GM18499 (cell line): ENCODE measurements at regions not wholly inside any gene's neighbourhood (a gene's known extent, or its start where the extent isn't known, plus 50 kb on each side); places are given as distances from the start of the nearest gene placed in this dataset.

Source experiments
- ATAC-seq: cut with Tn5 transposase; IDR thresholded peaks from one replicate; pipeline ENCODE4 v1.9.1; 2021; ENCODE audit warnings: moderate number of reproducible peaks; ENCODE audit not compliant: insufficient read depth, unreplicated experiment

DNA sequence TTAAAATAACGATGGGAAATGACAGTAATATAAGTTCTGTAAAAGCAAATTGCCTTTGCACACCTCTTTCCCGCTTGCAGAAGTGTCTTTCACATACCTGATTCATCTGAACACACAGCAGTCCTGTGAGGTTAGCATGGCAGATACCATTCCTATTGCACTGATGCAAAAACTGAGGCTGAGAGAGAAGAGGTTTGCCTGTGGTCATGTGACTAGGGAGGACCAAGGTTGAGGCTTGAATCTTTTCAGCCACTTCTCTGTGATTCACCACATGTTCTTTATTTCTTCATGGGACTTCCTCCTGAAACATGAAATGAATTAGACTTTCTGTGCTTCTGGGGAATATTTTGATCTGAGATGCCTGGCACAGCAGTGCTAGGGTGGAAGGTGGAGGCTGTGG, 92.9 kb downstream of the VEGFA start:
- ATAC-seq = no peak

DNA sequence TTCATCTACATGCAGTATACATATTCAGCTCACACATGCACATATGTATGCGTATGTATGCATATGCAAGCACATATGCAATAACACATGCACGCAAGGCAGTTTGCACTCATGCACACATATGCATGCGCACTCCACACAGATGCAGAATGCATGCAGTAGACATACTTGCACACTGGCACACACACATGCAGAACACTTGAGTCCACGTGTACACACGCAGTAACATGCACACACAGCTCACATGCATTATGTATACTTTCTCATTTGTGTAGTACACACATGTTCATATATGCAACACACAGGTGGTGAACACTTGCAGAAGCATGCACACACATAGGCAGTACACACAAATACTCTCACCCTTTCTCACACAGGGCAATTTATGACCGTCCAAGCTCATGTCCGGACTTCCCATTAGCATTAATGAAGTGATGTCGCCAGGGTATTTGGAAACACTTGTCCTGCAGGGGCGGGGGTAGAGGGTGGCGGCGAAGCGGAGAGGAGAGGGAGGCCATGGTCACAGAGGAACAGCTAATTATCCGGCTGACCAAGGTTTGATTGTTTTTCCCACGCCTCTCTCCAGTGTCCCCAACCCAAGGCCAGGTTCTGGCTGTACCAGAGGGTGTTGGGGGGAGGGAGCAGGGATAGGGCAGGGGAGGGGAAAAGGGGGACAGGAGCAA, 91.3 kb downstream of the VEGFA start:
- no peak for ATAC-seq

DNA sequence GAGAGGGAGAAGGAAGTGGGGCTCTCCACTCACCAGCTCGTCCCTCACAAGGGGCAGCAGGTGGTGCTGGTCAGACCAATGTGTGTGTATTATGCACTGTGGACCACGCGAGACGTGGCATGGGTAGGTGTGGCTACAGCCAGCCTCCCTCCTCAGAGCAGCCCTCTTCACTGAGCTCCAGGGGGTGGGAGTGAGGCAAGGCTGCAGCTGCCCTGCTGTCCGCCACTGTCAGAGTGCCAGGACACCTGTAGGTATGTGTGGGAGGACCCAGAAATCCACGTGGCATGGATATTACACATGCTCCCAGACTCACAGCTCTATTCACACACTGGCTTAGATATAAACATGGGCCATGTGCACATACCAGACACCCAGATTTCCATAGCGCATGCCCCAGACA, 90.3 kb downstream of the VEGFA start:
- no peak for ATAC-seq

DNA sequence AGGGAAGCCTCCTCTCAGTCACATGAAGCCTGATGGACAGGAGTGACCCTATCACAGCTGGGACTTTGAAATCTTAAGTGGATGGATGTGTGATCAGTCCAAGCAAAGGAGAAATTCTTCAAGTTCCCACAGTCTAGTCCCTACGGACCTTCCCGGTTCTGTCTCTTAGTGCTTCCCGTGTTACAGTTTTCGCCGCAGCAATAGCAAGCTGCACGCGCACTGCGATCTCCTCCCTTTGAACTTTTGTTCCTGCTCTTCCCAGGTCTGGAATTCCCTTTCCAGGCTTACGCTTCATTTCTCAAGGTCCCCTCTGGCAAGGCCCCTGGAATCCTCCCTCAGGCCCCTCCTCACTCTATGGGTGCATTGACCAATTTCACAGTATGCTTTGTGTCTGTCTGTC, 89.2 kb downstream of the VEGFA start:
- ATAC-seq = no peak

DNA sequence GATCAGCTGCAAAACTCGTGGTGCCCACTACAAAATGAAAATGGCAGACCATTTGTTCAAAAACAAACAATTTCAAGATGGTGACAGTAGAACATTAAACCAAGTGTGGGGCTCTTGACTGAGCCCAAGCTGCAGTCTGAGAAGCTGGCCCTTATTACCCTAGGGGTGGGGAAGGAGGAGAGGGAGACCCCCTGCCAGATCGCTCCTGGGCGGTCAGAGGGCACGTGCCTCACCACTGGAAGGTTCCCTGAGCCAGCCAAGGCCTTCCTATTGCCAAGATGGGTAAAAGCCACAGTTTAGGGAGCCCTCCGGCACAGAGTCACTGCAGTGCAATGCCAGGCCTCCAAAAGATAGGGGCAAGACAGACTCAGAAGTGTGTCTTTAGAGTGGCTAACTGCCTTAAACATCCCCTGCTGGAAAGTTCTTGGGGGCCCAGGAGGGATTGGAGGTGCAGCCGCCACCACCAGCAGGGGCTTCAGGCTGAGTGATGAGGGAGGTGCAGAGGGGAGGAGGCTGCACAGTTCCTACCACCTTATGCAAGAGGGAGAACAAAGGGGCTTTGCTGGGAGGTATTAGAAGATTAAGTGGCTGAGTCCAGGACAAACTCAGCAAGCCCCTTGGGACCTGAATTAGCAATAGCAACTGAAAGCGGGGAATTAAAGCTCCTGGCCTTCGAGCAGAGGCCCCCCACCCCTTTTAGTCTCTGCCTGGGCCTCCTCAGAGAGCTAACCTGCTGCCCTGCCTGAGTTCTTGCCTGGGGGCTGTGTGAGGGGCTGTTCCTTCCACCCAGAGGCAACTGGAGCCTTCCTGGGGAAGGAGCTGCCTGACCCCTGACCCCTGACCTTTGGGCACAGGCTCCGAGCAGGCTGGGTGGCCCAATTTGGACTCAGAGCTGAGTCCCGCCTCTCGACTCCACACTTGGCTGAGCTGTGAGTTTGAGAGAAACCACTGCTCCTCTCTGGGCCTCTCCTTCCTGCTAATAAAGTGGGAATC, 88.4 kb downstream of the VEGFA start:
- no peak for ATAC-seq

DNA sequence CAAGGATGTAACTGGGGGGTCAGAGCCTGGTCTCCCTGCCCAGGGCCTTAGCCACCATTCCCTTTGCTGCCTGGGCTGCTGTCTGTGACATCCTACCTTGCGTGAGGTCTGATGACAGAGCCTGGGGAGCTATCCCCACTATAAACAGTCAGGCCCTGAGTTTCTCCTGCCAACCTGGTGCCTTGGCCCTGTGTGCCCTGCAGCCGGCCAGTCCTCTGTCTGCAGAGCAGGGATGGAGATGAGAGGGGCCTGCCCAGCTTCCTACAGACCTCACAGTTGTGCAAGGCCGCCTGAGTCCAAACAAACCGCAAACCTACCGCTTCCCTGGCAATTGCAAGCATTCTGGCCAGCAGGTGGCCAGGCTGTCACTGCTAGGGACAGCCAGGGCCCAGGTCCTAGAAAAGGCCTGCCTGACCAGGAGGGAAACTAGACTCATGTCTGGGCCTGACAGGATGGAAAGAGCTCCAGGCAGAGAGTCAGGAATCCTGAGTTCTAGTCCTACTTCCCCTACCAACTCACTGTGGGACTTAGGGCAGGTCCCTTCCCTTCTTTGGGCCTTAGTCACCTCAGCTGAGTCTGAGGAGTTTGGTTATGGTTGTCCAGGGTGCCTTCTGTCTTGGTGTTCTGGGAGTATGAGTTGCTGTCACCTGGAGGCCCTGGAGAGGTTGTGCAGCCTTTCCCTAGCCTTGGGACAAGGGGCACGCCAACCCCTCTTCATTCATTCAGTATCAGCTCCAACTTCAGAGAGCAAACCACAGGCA, 86.2 kb downstream of the VEGFA start:
- ATAC-seq = no peak

DNA sequence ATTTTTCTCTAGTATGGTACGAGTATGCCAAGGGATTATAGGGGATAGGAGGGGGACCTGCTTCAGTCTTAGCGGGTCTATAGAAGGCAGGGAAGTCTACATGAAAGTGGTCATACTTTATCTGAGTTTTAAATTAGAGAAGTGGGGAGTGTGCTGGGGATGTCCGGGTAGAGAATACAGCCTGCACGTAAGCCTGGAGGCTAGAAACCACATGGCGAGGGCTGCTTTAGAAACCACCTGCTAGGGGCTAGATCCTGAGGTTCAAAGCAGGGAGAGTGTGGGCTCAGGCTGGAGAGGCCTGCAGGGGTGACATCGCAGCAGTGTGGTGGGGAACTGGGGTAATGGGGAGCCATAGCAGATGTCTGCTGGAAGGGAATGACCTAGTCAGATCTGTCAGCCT, 85.2 kb downstream of the VEGFA start:
- ATAC-seq = no peak

DNA sequence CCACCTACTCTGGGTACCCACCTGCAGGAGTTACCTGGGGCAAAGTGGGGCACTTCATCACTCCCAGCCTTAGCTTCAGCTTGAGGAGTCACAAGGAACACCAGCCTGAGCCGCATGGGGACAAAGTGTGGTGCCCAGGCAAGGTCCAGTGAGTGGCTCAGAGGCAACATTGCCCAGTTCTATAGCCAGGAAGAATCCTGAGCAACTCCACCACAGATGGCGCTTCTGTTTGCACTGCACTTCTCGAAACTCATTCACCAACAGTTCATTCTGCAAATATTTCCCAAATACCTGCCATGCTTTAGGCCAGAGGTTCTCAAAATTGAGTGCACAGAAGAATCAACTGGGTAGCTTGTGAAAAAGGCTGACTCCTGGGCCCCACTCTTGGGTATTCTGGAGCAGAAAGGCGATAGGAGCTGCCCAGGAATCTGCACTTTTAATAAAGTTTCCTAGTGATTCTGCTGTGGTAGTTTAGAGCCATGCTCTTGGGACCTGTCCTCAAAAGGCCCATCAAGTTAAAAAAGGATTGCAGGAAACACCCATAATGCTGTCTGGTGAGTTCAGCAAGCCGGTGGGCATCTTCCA, 83.1 kb downstream of the VEGFA start:
- ATAC-seq = no peak

DNA sequence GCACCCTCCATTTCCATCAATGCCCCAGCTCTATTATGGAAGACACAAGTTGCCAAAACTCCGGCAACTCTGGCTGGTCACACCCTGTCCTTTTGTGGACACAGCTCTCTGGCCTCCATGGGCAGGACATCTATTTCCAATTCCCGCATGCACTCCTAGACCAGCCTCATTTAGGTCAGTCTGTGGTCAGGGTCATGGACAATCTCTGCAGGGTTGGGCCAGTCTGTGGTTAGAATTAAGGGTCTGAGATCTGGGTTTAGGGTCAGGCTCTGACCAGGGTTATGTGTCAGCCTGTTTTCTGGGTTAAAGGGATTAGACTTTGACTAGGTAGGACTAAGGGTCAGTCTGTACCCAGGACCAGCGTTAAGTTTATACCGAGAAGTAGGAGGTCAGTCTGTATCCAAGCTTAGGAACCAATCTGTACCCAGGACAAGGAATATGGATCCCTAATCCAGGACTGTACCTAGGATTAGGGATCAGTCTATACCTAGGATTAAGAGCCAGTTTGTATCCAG, 82.4 kb downstream of the VEGFA start:
- no peak for ATAC-seq

DNA sequence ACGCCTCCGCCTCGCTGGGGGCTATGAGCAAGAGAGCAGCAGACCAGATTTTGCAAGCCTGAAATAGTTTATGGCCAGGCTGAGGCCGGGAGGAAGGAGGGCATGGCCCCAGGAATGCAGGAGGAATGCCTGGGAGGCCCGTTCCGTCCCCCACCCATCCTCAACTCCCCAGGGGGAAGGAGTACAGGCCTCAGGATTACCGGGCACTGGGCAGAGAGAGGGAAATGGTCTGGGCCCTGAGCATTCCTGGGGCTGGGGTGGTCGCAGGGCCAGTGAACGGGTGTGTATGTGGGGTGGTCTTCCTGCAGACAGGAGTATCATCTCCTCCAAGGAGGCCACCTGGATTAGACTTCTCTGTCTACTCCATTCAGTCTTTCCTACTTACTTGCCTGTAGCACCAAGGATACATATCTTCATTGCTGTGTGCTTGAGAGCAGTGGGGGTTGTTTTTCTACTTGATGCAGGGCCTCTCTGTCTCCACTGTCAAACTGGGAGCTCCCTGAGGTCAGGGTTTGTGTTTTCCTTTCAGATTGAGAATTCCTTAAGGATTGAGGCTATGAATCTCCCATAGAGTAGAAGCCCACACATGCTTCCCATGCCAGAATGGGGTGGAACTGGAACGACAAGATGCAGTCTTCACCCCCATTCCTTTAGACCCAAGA, 81.3 kb downstream of the VEGFA start:
- no peak for ATAC-seq

DNA sequence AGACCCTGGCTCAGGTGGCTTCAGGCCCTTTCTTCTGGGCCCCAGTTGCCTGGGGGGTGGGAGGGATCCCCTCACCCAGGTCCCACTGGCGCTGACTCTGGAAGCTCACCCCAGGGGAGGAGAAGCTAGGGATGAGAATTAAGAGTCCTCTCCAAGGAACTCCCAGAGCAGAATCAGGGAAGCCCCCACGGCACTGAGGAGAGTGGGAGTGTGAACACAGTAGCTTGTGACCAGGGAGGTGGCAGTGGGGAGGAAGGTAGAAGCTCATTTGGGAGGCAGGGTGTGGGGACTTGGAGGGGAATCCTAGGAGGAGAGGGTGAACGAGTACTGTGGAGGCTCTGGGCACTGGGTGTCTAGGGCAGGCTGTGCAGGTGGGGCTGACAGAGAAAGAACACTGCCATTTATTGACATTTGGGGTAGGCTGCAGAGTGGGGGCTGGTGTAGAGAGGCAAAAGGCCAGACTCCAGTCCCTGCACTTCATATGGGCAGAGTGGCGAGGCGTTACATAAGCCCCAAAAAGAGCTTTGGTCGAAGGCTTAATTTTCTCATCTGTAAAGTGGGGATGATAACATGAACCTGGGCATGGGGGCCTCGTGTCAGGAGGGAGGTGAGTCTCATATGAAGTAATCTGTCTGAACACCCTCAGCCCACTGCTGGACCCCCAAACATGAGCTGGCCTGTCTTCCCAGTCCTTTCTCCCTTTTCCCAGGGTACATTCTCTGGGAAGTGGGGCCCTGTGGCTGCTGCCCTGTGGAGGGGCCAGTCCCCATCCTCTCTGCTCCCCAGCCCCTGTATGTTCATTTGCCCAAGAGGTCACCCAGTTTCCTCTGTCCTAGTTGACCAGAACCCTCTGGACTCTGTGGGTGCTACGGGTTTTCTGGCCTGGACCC, 80.5 kb downstream of the VEGFA start:
- no peak for ATAC-seq

DNA sequence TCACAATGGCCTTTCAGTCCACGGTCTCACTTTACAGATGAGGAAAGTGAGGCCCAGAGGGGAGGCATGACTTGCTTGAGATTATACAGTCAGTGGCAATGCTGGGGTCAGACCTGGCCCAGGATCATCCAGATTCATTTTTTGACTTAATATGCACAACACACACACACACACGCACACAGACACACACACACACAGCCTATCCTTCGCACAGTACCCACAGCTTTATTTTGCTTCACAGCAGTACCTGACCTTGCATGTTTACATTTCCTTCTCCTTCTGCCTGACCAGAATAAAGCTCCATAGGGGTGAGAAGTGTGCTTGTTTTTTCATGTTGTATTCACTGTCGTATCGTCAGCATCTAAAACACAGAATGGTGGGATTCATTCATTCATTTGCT, 79.8 kb downstream of the VEGFA start:
- ATAC-seq = no peak

DNA sequence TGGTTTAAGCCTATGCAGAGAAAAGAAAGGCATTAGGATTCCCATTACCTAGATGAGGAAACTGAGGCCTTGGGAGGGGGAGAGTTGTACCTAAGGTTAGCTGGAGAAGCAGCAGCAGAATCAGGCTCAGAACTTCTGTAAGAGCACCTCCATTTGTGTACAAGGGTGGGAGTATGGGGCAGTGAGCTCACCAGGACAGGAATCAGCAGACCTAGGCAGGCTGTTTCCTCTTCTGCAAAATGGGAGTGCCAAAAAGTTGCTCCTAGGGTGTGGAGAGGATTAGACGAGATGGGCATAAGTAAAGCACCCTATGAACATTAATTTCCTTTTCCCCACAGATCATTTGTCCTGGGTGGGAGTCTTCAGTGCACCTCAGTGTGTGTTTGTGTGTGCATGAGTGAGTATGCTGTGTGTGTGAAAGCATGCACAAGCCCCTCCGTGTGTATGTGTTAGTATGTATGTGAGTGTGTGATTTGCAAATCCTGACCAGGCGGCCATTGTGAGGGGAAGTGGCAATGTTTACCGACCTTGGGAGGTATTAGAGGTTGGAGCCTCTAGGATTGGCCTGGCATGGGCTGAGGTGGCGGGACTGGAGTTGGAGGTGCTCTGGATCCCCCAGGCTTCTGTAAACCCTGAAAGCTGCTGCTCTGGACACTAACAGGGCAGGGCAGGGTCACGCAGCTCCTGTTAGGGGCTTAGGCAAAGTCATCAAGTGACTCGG, 78.8 kb downstream of the VEGFA start:
- ATAC-seq = no peak

DNA sequence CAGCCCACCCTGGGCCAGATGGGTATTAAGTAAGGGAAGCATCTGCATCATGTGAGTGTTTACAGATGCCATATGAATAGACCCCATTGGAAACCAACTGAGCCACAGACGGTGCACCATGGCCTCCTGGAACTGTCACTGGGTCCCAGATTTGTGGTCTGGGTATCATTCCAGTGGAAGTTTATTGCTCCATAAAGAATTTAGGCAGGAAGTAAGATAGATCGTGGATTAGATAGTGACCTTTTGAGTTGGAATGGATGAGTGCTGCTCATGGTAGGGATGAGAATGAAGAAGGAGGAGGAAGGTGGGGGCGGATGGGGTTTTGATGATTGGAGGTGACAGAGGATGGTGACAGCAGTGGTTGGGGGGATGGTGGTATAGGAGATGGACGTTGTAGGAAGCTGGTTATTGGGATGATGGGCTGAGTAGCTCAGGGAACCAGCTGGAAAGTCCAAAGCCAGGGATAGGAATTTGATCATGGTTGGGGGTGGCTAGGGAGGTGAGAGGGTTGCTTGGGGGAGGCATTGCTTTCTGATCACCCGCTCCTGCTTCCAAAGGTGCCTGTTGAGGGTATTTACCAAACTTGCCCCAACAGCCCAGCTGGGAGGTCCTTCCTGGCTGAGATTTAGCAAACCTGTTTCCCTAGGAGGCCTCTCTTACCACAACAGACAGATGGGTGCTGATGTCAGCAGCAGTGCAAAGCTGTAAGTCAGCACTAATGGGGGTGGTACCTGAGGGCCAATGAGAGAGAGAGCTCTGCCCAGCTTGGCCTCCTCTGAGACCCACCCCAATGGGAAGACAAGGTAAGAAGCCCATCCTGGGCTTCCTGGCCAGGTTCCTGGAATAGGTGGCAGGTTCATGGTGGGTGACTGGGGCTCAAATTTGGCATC, 78.0 kb downstream of the VEGFA start:
- no peak for ATAC-seq

DNA sequence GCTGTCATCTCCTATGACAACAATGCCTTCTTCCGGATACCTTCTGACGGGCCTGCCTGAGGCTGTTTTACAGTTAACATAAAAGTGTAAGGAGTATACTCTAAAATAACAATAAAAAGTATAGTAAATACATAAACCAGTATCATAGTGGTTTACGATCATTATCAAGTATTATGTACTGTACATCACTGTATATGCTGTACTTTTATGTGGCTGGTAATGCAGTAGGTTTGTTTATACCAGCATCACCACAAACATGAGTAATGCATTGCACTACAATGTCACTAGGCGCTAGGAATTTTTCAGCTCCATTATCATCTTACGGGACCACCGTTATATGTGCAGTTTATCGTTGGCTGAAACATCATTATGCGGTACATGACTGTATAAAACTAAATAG, 76.5 kb downstream of the VEGFA start:
- no peak for ATAC-seq

DNA sequence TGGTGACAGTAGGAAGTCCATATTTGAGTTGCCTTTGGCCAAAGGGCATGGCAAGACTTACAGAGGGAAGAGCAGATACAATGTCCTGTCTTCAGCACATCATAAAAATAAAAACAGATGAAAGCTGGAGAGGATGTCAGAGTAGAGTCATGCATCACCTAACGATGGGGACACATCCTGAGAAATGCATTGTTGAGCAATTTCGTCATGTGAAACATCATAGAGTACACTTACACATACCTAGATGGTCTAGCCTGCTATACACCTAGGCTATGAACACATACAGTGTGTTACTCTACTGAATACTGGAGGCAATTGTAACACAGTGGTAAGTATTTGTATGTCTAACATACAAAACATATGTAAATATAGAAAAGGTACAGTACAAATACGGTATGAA, 75.6 kb downstream of the VEGFA start:
- ATAC-seq = no peak

DNA sequence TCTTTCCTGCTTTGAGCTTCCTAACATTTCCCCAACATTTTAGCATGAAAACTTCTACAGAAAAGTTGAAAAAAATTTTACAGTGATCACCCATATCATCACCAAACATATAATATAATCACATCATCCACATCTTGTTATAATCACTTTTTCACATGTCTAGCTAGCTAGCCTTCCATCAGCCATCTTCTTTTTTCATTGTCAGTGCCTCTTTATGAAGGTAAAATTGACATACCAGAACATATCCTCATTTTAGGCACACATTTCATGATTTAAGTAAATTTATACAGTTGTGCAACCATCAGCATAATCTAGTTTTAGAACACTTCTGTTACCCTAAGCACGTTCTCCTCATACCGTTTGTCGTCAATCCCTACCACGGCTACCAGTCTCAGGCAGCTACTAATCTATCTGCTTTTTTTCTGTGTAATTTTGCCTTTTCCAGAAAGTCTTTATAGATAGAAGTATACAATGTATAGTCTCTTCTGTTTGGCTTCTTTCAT, 73.7 kb downstream of the VEGFA start:
- ATAC-seq = no peak
